Mesothelial cell of epicardium (in vitro differentiated cells): ENCODE measurements at regions not wholly inside any gene's neighbourhood (a gene's known extent, or its start where the extent isn't known, plus 50 kb on each side); places are given as distances from the start of the nearest gene placed in this dataset.

Experiments
- DNase-seq, 2 experiments: peaks; one replicate each; pipeline ENCODE4 v3.0.0; 2021; ENCODE audit warnings: low spot score in 2 of 2; ENCODE audit not compliant: unreplicated experiment in 2 of 2
- H3K27ac Mint-ChIP-seq: 2 replicates; pipeline ENCODE4 v1.8.0; 2021; ENCODE audit warnings: mixed read lengths
- H3K27me3 Mint-ChIP-seq: 2 replicates; pipeline ENCODE4 v1.8.0; 2021; ENCODE audit warnings: low read depth, mixed read lengths
- H3K36me3 Mint-ChIP-seq: 2 replicates; pipeline ENCODE4 v1.8.0; 2021; ENCODE audit warnings: mixed read lengths
- H3K4me1 Mint-ChIP-seq: 2 replicates; pipeline ENCODE4 v1.8.0; 2021; ENCODE audit warnings: mixed read lengths
- H3K4me3 Mint-ChIP-seq: 2 replicates; pipeline ENCODE4 v1.8.0; 2021; ENCODE audit warnings: mild to moderate bottlenecking, moderate library complexity, mixed read lengths
- H3K9me3 Mint-ChIP-seq: 2 replicates; pipeline ENCODE4 v1.8.0; 2021; ENCODE audit warnings: mixed read lengths
- TF ChIP-seq, protein P1 (sequence below): fragments of 200-600 bp; sonication (generic); IDR thresholded peaks from one replicate; pipeline ENCODE4 v1.5.0; 2021; ENCODE audit warnings: antibody characterized with exemption; ENCODE audit not compliant: unreplicated experiment

DNA sequence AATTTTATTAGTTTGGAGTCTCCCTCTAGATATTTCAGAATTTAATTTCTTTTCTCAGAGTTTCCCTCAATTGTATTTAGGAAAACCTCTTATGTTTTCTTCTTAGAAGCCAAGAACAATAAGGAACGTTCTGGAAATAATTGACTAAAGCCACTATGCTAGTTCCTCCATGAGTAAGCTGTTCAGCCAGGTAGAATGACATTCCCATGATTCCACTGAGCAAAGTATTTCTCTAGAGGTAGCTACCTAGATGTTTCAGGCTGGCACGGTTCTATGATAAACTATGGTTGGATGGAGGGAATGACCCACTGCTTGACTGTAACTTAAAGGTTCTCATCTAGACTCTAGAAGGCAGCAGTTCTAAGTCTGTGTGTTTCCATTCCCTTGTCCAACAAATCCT is 62.4 kb downstream of the CLDN17 start:
- DNase-seq, result no peak
- Mint-ChIP-seq H3K4me1 (peaks cover 3% of the 10 kb centered on the region), H3K27me3 (peaks cover 3% of the 10 kb centered on the region), H3K4me3 (no peak overlapping the region), H3K36me3 (no peaks in the 10 kb centered on the region), H3K27ac (no peak overlapping the region), H3K9me3 (no peaks in the 10 kb centered on the region)
- TF ChIP-seq, protein P1, sequence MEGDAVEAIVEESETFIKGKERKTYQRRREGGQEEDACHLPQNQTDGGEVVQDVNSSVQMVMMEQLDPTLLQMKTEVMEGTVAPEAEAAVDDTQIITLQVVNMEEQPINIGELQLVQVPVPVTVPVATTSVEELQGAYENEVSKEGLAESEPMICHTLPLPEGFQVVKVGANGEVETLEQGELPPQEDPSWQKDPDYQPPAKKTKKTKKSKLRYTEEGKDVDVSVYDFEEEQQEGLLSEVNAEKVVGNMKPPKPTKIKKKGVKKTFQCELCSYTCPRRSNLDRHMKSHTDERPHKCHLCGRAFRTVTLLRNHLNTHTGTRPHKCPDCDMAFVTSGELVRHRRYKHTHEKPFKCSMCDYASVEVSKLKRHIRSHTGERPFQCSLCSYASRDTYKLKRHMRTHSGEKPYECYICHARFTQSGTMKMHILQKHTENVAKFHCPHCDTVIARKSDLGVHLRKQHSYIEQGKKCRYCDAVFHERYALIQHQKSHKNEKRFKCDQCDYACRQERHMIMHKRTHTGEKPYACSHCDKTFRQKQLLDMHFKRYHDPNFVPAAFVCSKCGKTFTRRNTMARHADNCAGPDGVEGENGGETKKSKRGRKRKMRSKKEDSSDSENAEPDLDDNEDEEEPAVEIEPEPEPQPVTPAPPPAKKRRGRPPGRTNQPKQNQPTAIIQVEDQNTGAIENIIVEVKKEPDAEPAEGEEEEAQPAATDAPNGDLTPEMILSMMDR, result no peak

- Mint-ChIP-seq H3K4me1 (peaks cover 3% of the 10 kb centered on the region), H3K27ac (no peak overlapping the region), H3K4me3 (no peak overlapping the region), H3K36me3 (no peaks in the 10 kb centered on the region), H3K27me3 (no peaks in the 10 kb centered on the region), H3K9me3 (no peaks in the 10 kb centered on the region)
- no peak for DNase-seq
- TF ChIP-seq, protein P1, result no peak
Observed at GRCh38 chr21:30102871-30103270, 63.7 kb downstream of the CLDN17 start.

- Mint-ChIP-seq H3K4me3 (no peak overlapping the region), H3K4me1 (peaks cover 3% of the 10 kb centered on the region), H3K27ac (no peak overlapping the region), H3K9me3 (no peaks in the 10 kb centered on the region), H3K36me3 (no peaks in the 10 kb centered on the region), H3K27me3 (no peaks in the 10 kb centered on the region)
- TF ChIP-seq, protein P1, result no peak
- DNase-seq, result no peak
Observed at GRCh38 chr21:30101967-30102366, 64.6 kb downstream of the CLDN17 start.

GRCh38 chr21:30097791-30098190 is 68.8 kb downstream of the CLDN17 start:
- Mint-ChIP-seq H3K4me3 (no peak overlapping the region), H3K9me3 (peaks cover 4% of the 10 kb centered on the region), H3K36me3 (no peaks in the 10 kb centered on the region), H3K27ac (no peak overlapping the region), H3K4me1 (peaks cover 16% of the 10 kb centered on the region), H3K27me3 (peaks cover 2% of the 10 kb centered on the region)
- no peak for DNase-seq
- TF ChIP-seq, protein P1, result no peak

GRCh38 chr21:30083225-30083945 is 83.2 kb downstream of the CLDN17 start:
- H3K27ac Mint-ChIP-seq, result no peak overlapping the region
- no peak overlapping the region for H3K4me3 Mint-ChIP-seq

More at GRCh38 chr21:30083225-30083945, 83.2 kb downstream of the CLDN17 start:
- Mint-ChIP-seq H3K27me3 (peaks cover 16% of the 10 kb centered on the region), H3K36me3 (no peaks in the 10 kb centered on the region), H3K4me1 (peaks cover 3% of the 10 kb centered on the region), H3K9me3 (peaks cover 9% of the 10 kb centered on the region)
- no peak for DNase-seq
- TF ChIP-seq, protein P1, result no peak
